Mesenchymal stem cell (in vitro differentiated cells and primary cell): ENCODE measurements at regions not wholly inside any gene's neighbourhood (a gene's known extent, or its start where the extent isn't known, plus 50 kb on each side); places are given as distances from the start of the nearest gene placed in this dataset.

Experiments
- DNase-seq: peaks from one replicate; pipeline ENCODE4 v3.0.0-alpha.2; 2013
- H2AFZ ChIP-seq: one replicate; pipeline ENCODE4 v1.6.1; 2013; ENCODE audit warnings: low read depth, mild to moderate bottlenecking, control low read depth, inconsistent platforms, low read length, moderate library complexity
- H2AK5ac ChIP-seq: 2 replicates; pipeline ENCODE4 v1.6.1; 2013; ENCODE audit warnings: low read length, moderate library complexity, mild to moderate bottlenecking, inconsistent platforms; ENCODE audit not compliant: severe bottlenecking
- H2BK120ac ChIP-seq: one replicate; pipeline ENCODE4 v1.6.1; 2013; ENCODE audit warnings: low read depth, mild to moderate bottlenecking, inconsistent platforms, low read length, moderate library complexity
- H2BK12ac ChIP-seq, 2 experiments: one replicate each; pipeline ENCODE4 v1.6.1; 2013; ENCODE audit warnings: inconsistent platforms in 2 of 2, low read length in 2 of 2, mild to moderate bottlenecking in 2 of 2, moderate library complexity in 2 of 2, control low read depth in 1 of 2
- H2BK15ac ChIP-seq: one replicate; pipeline ENCODE4 v1.6.1; 2013; ENCODE audit warnings: mild to moderate bottlenecking, low read depth, inconsistent platforms; ENCODE audit not compliant: poor library complexity, severe bottlenecking
- H2BK5ac ChIP-seq: 2 replicates; pipeline ENCODE4 v1.6.1; 2013; ENCODE audit warnings: low read depth, mild to moderate bottlenecking, low read length, control low read depth, inconsistent platforms; ENCODE audit not compliant: poor library complexity, severe bottlenecking
- H3K14ac ChIP-seq, 2 experiments: one replicate each; pipeline ENCODE4 v1.6.1; 2013; ENCODE audit warnings: inconsistent platforms in 2 of 2, low read length in 2 of 2, control low read depth in 1 of 2, mild to moderate bottlenecking in 1 of 2, moderate library complexity in 1 of 2
- H3K18ac ChIP-seq, 2 experiments: one replicate each; pipeline ENCODE4 v1.6.1; 2013; ENCODE audit warnings: inconsistent platforms in 2 of 2, low read length in 2 of 2, control low read depth in 1 of 2, low read depth in 1 of 2, mild to moderate bottlenecking in 1 of 2
- H3K23ac ChIP-seq, 2 experiments: one replicate each; pipeline ENCODE4 v1.6.1; 2013; ENCODE audit warnings: inconsistent platforms in 2 of 2, low read length in 2 of 2, mild to moderate bottlenecking in 2 of 2, moderate library complexity in 2 of 2, control low read depth in 1 of 2
- H3K27ac ChIP-seq: 2 replicates; pipeline ENCODE4 v1.5.1; 2013; ENCODE audit warnings: mild to moderate bottlenecking, moderate library complexity, low read length, control low read depth, inconsistent platforms; ENCODE audit not compliant: poor library complexity, severe bottlenecking
- H3K27me3 ChIP-seq, 2 experiments: 2 replicates each; pipeline versions ENCODE4 v1.6.1 to v1.7.0; 2013; ENCODE audit warnings: low read length in 2 of 2, mild to moderate bottlenecking in 2 of 2, moderate library complexity in 2 of 2, control low read depth in 1 of 2, inconsistent platforms in 1 of 2; ENCODE audit not compliant: control insufficient read depth in 1 of 2, insufficient read depth in 1 of 2
- H3K36me3 ChIP-seq, 2 experiments: 2 replicates each; pipeline versions ENCODE4 v1.6.1 to v1.7.0; 2013; ENCODE audit warnings: low read length in 2 of 2, control low read depth in 1 of 2, inconsistent platforms in 1 of 2, low read depth in 1 of 2, mild to moderate bottlenecking in 1 of 2; ENCODE audit not compliant: insufficient read depth in 2 of 2, control insufficient read depth in 1 of 2
- H3K4ac ChIP-seq, 2 experiments: one replicate each; pipeline ENCODE4 v1.6.1; 2013; ENCODE audit warnings: inconsistent platforms in 2 of 2, low read length in 2 of 2, mild to moderate bottlenecking in 2 of 2, moderate library complexity in 2 of 2, control low read depth in 1 of 2, low read depth in 1 of 2
- H3K4me1 ChIP-seq: 2 replicates; pipeline ENCODE4 v1.6.1; 2013; ENCODE audit warnings: low read depth, low read length, control low read depth; ENCODE audit not compliant: control insufficient read depth, insufficient read depth
- H3K4me2 ChIP-seq: 2 replicates; pipeline ENCODE4 v1.6.1; 2013; ENCODE audit warnings: low read length, mild to moderate bottlenecking, inconsistent platforms; ENCODE audit not compliant: poor library complexity, severe bottlenecking
- H3K4me3 ChIP-seq, 2 experiments: 2 replicates each; pipeline versions ENCODE4 v1.5.1 to v1.7.0; 2013; ENCODE audit warnings: low read length in 2 of 2, mild to moderate bottlenecking in 2 of 2, control low read depth in 1 of 2, low read depth in 1 of 2; ENCODE audit not compliant: insufficient read depth in 1 of 2
- H3K79me1 ChIP-seq: replicated peaks from 2 replicates; pipeline ENCODE4 v1.6.1; 2013; ENCODE audit warnings: mild to moderate bottlenecking, control low read depth, low read length, inconsistent platforms; ENCODE audit not compliant: poor library complexity, severe bottlenecking
- H3K9ac ChIP-seq: 2 replicates; pipeline ENCODE4 v1.7.0; 2013; ENCODE audit warnings: mild to moderate bottlenecking, low read length, moderate library complexity
- H3K9me3 ChIP-seq: 2 replicates; pipeline ENCODE4 v1.7.0; 2013; ENCODE audit warnings: mild to moderate bottlenecking, low read length; ENCODE audit not compliant: control insufficient read depth
- H4K8ac ChIP-seq: one replicate; pipeline ENCODE4 v1.6.1; 2013; ENCODE audit warnings: inconsistent platforms, mild to moderate bottlenecking, low read length, moderate library complexity
- H4K91ac ChIP-seq: one replicate; pipeline ENCODE4 v1.6.1; 2013; ENCODE audit warnings: mild to moderate bottlenecking, low read length, inconsistent platforms
- WGBS: methylation state at CpG from one replicate; pipeline ENCODE4 v1.1.7; 2013; ENCODE audit warnings: mixed read lengths; 5-methylcytosine and 5-hydroxymethylcytosine counted together

DNA sequence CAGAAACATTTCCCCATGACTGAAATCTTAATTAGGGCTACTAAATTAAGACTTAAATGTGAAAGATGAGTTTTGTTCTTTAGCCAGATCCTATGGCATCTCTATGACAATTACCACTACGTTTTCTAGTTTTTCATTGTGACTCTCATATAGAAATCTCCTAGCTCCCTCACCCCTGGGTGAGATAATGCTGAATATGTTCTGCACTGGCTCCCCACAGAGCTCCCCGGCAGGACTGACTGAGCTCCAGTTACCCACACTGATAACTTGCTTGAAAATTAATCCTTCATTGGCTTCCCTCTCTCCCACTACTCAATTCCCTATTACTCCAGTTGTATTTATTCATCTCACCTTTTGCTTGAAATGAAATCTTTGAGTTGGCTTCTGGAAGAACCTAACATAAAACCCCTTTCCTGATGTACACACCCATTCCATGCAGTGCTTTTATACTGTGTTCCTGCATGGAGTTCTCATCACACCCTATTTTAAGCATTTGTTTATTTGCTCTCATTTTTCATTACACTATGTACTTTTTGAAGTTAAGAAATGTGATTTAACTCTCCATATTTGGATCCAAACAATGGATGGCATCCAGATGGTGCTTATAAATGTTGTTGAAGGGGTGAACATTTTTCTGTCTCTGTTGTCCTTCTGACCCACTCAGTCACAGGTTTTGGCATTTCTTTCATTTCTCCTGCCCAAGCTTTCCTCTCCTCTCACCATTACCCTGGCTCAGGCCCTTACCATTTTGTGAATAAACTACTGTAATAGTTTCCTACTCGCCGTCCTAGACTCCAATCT lies 623.4 kb downstream of the SPRY1 start:
- Histone ChIP-seq H3K9ac (no peak overlapping the region), H3K4me1 (peaks cover 2% of the 10 kb centered on the region), H3K4me2 (no peak overlapping the region), H3K27me3 (no peaks in the 10 kb centered on the region), H2AFZ (no peak overlapping the region), H3K79me1 (no peaks in the 10 kb centered on the region), H2AK5ac (no peak overlapping the region), H2BK5ac (no peak overlapping the region), H3K4ac (peak overlapping the region; percentile 16 to 89), H3K23ac (no peak overlapping the region), H3K36me3 (no peaks in the 10 kb centered on the region), H4K8ac (peak overlapping the region; percentile 91), H3K14ac (no peak overlapping the region), H2BK12ac (peak overlapping the region; percentile 72 to 73), H4K91ac (peak overlapping the region; percentile 80), H2BK120ac (peak overlapping the region; percentile 83), H2BK15ac (peak overlapping the region; percentile 89), H3K18ac (peak overlapping the region; percentile 62 to 96), H3K4me3 (no peak overlapping the region), H3K27ac (no peak overlapping the region), H3K9me3 (no peaks in the 10 kb centered on the region)
- peak; percentile 17 for DNase-seq
- 73% methylated on average over 4 of the region's 4 CpGs for WGBS

DNA sequence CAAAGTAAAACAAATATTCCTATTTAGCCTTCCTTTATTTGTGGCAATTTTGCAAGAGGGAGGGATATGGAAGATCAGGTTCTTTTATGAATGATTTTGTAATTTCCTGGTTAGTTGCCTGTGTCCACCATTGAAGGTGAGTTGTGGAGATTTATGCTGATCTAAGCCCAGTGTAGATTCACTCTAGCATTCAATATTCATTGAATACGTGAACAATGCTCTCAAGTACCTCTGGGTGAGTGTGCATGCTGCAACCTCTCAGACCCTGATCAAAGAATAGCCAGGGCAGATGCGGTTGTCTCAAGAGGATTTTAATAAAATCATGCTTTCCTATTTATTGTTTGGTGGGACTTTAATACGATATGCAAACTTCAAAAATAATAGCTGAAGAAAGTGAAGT lies 628.4 kb downstream of the SPRY1 start:
- DNase-seq, result no peak
- no peak overlapping the region for H2BK120ac ChIP-seq
- WGBS, result 90% methylated on average over 3 of the region's 3 CpGs

DNA sequence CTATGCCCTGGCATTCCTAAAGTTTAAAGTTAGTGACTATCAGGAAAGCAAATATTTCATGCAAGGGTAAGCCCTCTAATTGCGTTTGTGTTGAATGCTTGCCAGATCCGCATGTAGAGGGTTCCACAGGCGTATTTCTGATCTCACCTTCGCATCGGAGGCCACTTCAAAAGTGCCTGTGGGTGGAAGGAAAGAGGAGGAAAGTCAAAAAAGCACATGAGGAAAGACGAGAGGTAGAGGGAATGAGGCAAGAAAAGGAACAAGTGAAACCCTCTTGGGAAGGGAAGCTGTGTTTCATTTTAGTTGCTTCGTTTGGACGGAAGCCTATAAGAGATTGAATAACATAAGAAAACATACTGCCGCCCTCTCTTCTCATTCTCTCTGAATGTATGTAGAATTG lies 628.8 kb downstream of the SPRY1 start:
- no peaks in the 10 kb centered on the region for H3K36me3 ChIP-seq
- H4K8ac ChIP-seq, result no peak overlapping the region
- H2AK5ac ChIP-seq, result no peak overlapping the region
- H3K9ac ChIP-seq, result no peak overlapping the region
- H3K4ac ChIP-seq, result peak overlapping the region in 1 of 2 experiments; percentile 2
- peak overlapping the region in 1 of 2 experiments; percentile 9 for H2BK12ac ChIP-seq
- H2BK15ac ChIP-seq, result no peak overlapping the region
- no peak overlapping the region for H3K18ac ChIP-seq
- H3K4me2 ChIP-seq, result no peak overlapping the region
- H3K27me3 ChIP-seq, result no peaks in the 10 kb centered on the region
- H3K4me1 ChIP-seq, result no peaks in the 10 kb centered on the region
- WGBS, result 97% methylated on average over 6 of the region's 9 CpGs
- no peak overlapping the region for H2BK5ac ChIP-seq
- no peak overlapping the region for H3K4me3 ChIP-seq
- H3K23ac ChIP-seq, result no peak overlapping the region
- no peak overlapping the region for H3K27ac ChIP-seq
- H3K79me1 ChIP-seq, result no peaks in the 10 kb centered on the region
- no peaks in the 10 kb centered on the region for H3K9me3 ChIP-seq
- no peak overlapping the region for H4K91ac ChIP-seq
- DNase-seq, result no peak
- H2BK120ac ChIP-seq, result no peak overlapping the region
- no peak overlapping the region for H2AFZ ChIP-seq
- H3K14ac ChIP-seq, result no peak overlapping the region

More for the DNA sequence above, 628.4 kb downstream of the SPRY1 start:
- no peaks in the 10 kb centered on the region for H3K4me1 ChIP-seq
- H3K36me3 ChIP-seq, result no peaks in the 10 kb centered on the region
- no peak overlapping the region for H3K9ac ChIP-seq
- H2BK15ac ChIP-seq, result no peak overlapping the region
- H3K23ac ChIP-seq, result no peak overlapping the region
- H3K27me3 ChIP-seq, result no peaks in the 10 kb centered on the region
- H4K91ac ChIP-seq, result no peak overlapping the region
- no peak overlapping the region for H3K27ac ChIP-seq
- no peak overlapping the region for H4K8ac ChIP-seq
- H3K14ac ChIP-seq, result no peak overlapping the region
- H3K4ac ChIP-seq, result no peak overlapping the region
- no peak overlapping the region for H2BK5ac ChIP-seq
- no peak overlapping the region for H3K4me2 ChIP-seq
- H2AFZ ChIP-seq, result no peak overlapping the region
- H3K9me3 ChIP-seq, result no peaks in the 10 kb centered on the region
- H2AK5ac ChIP-seq, result no peak overlapping the region
- peak overlapping the region in 1 of 2 experiments; percentile 9 for H2BK12ac ChIP-seq
- H3K18ac ChIP-seq, result no peak overlapping the region
- no peak overlapping the region for H3K4me3 ChIP-seq
- H3K79me1 ChIP-seq, result no peaks in the 10 kb centered on the region

DNA sequence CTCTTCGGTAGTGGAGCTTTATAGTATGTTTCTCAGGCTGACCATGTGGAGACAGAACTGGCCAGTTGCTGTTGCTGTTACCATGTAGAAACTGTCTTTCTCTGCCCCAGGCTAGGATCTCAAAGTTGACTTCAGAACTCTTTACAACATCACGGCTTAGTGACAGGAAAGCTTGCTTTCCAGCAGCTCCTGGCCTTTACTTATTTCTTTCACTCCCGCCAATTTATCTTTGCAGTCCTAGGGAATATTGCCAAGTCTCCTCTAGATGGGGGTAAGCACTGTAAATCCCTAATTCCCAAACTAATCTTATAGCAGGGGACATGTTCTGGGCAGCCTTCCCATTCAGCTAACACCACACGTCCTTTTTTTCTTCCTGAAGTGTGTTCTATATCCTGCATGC lies 631.6 kb downstream of the SPRY1 start:
- no peak overlapping the region for H3K9ac ChIP-seq
- DNase-seq, result peak; percentile 15
- peak overlapping the region; percentile 1 for H4K8ac ChIP-seq
- H3K4ac ChIP-seq, result no peak overlapping the region
- H4K91ac ChIP-seq, result peak overlapping the region; percentile 85
- no peak overlapping the region for H2BK12ac ChIP-seq
- WGBS, result 89% methylated on average over 4 of the region's 4 CpGs
- no peak overlapping the region for H2AK5ac ChIP-seq
- no peak overlapping the region for H2AFZ ChIP-seq
- H2BK120ac ChIP-seq, result no peak overlapping the region
- no peaks in the 10 kb centered on the region for H3K79me1 ChIP-seq
- H3K4me3 ChIP-seq, result no peak overlapping the region
- no peak overlapping the region for H3K14ac ChIP-seq
- no peak overlapping the region for H3K27ac ChIP-seq
- no peaks in the 10 kb centered on the region for H3K27me3 ChIP-seq
- no peak overlapping the region for H2BK5ac ChIP-seq
- no peak overlapping the region for H3K23ac ChIP-seq
- H3K9me3 ChIP-seq, result no peaks in the 10 kb centered on the region
- peak overlapping the region in 1 of 2 experiments; percentile 14 for H3K18ac ChIP-seq
- no peaks in the 10 kb centered on the region for H3K36me3 ChIP-seq
- no peak overlapping the region for H2BK15ac ChIP-seq
- H3K4me2 ChIP-seq, result no peak overlapping the region
- no peaks in the 10 kb centered on the region for H3K4me1 ChIP-seq
